Endothelial cell of umbilical vein (primary cell): ENCODE measurements at regions not wholly inside any gene's neighbourhood (a gene's known extent, or its start where the extent isn't known, plus 50 kb on each side); places are given as distances from the start of the nearest gene placed in this dataset.

Experiments
- BruUV-seq: library from RNA; stranded (reverse); fragments of 400-500 nt; replicated peaks from 2 replicates; lab custom pipeline; 2021; lab: Mats Ljungman, UMichigan
- CTCF ChIA-PET: fragments of 300-600, 350-600 bp; sonication (Branson Sonifier 250); formaldehyde crosslinking; loops from one replicate; lab custom pipeline; 2021; ENCODE audit warnings: antibody characterized with exemption, inconsistent platforms; lab: Charles Lee
- POLR2A ChIA-PET: fragments of 300-600, 350-600 bp; sonication (Branson Sonifier 250); formaldehyde crosslinking; loops from one replicate; lab custom pipeline; 2021; ENCODE audit warnings: antibody characterized with exemption, inconsistent platforms; lab: Charles Lee
- DNase-seq: peaks from one replicate; pipeline ENCODE4 v3.0.0-alpha.2; 2011; ENCODE audit warnings: low read depth, low spot score
- FAIRE-seq: peaks from 2 replicates; lab custom pipeline; 2011; peaks lifted over from hg19 to GRCh38; lab: Jason Lieb, UNC
- H2AFZ ChIP-seq: 2 replicates; pipeline ENCODE4 v1.6.0; 2012; ENCODE audit warnings: low read depth, low read length, control low read depth, inconsistent platforms
- H3K27ac ChIP-seq: 2 replicates; pipeline ENCODE4 v1.5.1; 2011; ENCODE audit warnings: low read depth, mild to moderate bottlenecking, control low read depth, low read length, moderate library complexity; ENCODE audit not compliant: insufficient read depth
- H3K27me3 ChIP-seq, 2 experiments: 2 replicates each; pipeline versions ENCODE4 v1.6.0 to v1.6.1; 2011; ENCODE audit warnings: low read length in 2 of 2, mixed read lengths in 1 of 2; ENCODE audit not compliant: control insufficient read depth in 2 of 2, insufficient read depth in 2 of 2
- H3K36me3 ChIP-seq, 2 experiments: 2 replicates in 1 of 2; 3 replicates in 1 of 2; pipeline ENCODE4 v1.5.1; 2011; ENCODE audit warnings: low read length in 2 of 2, mild to moderate bottlenecking in 1 of 2, moderate library complexity in 1 of 2; ENCODE audit not compliant: control insufficient read depth in 2 of 2, insufficient read depth in 2 of 2; ENCODE audit errors: extremely low read depth in 1 of 2
- H3K4me1 ChIP-seq: 3 replicates; pipeline ENCODE4 v1.5.1; 2011; ENCODE audit warnings: mild to moderate bottlenecking, low read length; ENCODE audit not compliant: control insufficient read depth, insufficient read depth; ENCODE audit errors: extremely low read depth
- H3K4me2 ChIP-seq: 2 replicates; pipeline ENCODE4 v1.6.1; 2011; ENCODE audit warnings: low read length, control low read depth, mixed read lengths; ENCODE audit not compliant: insufficient read depth
- H3K4me3 ChIP-seq, 3 experiments: fragments of 200-600 bp in 1 of 3; sonication (generic), shearing (Covaris generic) in 1 of 3; replicated peaks in 1 of 3; 2 replicates each; pipeline ENCODE4 v1.5.1; 2011 to 2016; ENCODE audit warnings: control low read depth in 3 of 3, low read length in 3 of 3, mild to moderate bottlenecking in 2 of 3, inconsistent platforms in 1 of 3, low read depth in 1 of 3, moderate library complexity in 1 of 3; ENCODE audit not compliant: insufficient read depth in 1 of 3
- H3K79me2 ChIP-seq: 2 replicates; pipeline ENCODE4 v1.6.0; 2012; ENCODE audit warnings: low read length, inconsistent platforms; ENCODE audit not compliant: control insufficient read depth, insufficient read depth
- H3K9ac ChIP-seq: replicated peaks from 2 replicates; pipeline ENCODE3; 2011; ENCODE audit warnings: low read length, control low read depth; ENCODE audit not compliant: insufficient read depth; ENCODE audit errors: extremely low read depth
- H3K9me1 ChIP-seq: replicated peaks from 3 replicates; pipeline ENCODE4 v1.6.0; 2011; ENCODE audit warnings: mild to moderate bottlenecking, low read length; ENCODE audit not compliant: control insufficient read depth, insufficient read depth; ENCODE audit errors: extremely low read depth
- H3K9me3 ChIP-seq: replicated peaks from 2 replicates; pipeline ENCODE4 v1.5.1; 2012; ENCODE audit warnings: low read length, inconsistent platforms; ENCODE audit not compliant: control insufficient read depth, insufficient read depth
- H4K20me1 ChIP-seq: replicated peaks from 2 replicates; pipeline ENCODE3; 2011; ENCODE audit warnings: mild to moderate bottlenecking, low read length; ENCODE audit not compliant: control insufficient read depth, insufficient read depth; ENCODE audit errors: extremely low read depth
- EZH2 ChIP-seq: IDR thresholded peaks from 2 replicates; pipeline ENCODE4 v1.6.1; 2012; ENCODE audit warnings: borderline replicate concordance, low read depth, mild to moderate bottlenecking, moderate library complexity, low read length, inconsistent platforms; ENCODE audit not compliant: severe bottlenecking
- FOS ChIP-seq: IDR thresholded peaks from 2 replicates; pipeline ENCODE4 v1.6.1; 2011; ENCODE audit warnings: mild to moderate bottlenecking, low read length, moderate library complexity, borderline replicate concordance; ENCODE audit not compliant: insufficient read depth
- GATA2 ChIP-seq: IDR thresholded peaks from 2 replicates; pipeline ENCODE4 v1.7.0; 2011; ENCODE audit warnings: low read depth, mild to moderate bottlenecking, moderate library complexity, mixed read lengths, low read length; ENCODE audit not compliant: insufficient read length, insufficient read depth
- JUN ChIP-seq: IDR thresholded peaks from 2 replicates; pipeline ENCODE4 v1.6.1; 2011; ENCODE audit warnings: borderline replicate concordance, low read depth; ENCODE audit not compliant: insufficient read length, insufficient read depth
- MYC ChIP-seq: IDR thresholded peaks from one replicate; pipeline ENCODE4 v1.6.1; 2011; ENCODE audit warnings: mild to moderate bottlenecking, low read depth, low read length
- POLR2A ChIP-seq: IDR thresholded peaks from 2 replicates; pipeline ENCODE4 v1.6.1; 2012; ENCODE audit warnings: low read depth, mild to moderate bottlenecking, control low read depth, low read length
- POLR2AphosphoS5 ChIP-seq: IDR thresholded peaks from 2 replicates; pipeline ENCODE4 v1.6.1; 2012; ENCODE audit warnings: low read depth, mild to moderate bottlenecking, control low read depth, low read length, moderate library complexity; ENCODE audit not compliant: insufficient read depth
- dilution Hi-C: fragments of 300-500 bp; cut with MboI; formaldehyde crosslinking; loops from one replicate; pipeline ENCODE4 v1.15.0; 2019; ENCODE audit warnings: low sequenced_read_pairs; ENCODE audit not compliant: extremely low pct_ligation_motif_present
- intact Hi-C: fragments of 100-400 bp; cut with micrococcal nuclease; formaldehyde crosslinking; loops from one replicate; pipeline ENCODE4 v1.10.0; 2022
- TF ChIP-seq, protein P1 (sequence below), 2 donors: IDR thresholded peaks; 1 replicate in 1 of 2; 2 replicates in 1 of 2; pipeline ENCODE4 v1.5.1; 2011; ENCODE audit warnings: low read length in 2 of 2, mild to moderate bottlenecking in 2 of 2, moderate library complexity in 2 of 2, control low read depth in 1 of 2, inconsistent platforms in 1 of 2, low read depth in 1 of 2; ENCODE audit not compliant: insufficient read depth in 1 of 2; ENCODE audit errors: extremely low read depth in 1 of 2
- TF ChIP-seq, protein P2 (sequence below): IDR thresholded peaks from 2 replicates; pipeline ENCODE4 v1.6.1; 2011; ENCODE audit not compliant: insufficient read depth, insufficient read length

DNA sequence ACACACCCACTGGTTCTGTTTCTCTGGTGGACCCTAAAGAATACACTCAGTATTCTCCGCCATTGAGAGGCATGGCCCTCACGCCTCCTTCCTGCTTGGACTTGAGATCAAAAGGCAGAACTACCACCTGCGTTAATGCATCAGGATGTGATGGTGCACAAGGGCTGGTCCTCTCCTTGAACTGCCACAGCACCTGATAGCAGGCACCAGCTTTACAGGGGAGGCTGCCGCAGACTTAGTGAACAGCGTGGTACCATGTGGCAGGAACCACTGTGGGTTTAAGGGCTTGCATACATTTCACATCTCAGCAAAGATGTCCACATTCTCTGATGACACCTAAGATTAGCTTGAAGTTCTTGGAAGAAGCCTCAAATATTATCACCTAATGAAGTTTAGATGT lies 208.7 kb downstream of the GADD45G start:
- TF ChIP-seq, protein P1, sequence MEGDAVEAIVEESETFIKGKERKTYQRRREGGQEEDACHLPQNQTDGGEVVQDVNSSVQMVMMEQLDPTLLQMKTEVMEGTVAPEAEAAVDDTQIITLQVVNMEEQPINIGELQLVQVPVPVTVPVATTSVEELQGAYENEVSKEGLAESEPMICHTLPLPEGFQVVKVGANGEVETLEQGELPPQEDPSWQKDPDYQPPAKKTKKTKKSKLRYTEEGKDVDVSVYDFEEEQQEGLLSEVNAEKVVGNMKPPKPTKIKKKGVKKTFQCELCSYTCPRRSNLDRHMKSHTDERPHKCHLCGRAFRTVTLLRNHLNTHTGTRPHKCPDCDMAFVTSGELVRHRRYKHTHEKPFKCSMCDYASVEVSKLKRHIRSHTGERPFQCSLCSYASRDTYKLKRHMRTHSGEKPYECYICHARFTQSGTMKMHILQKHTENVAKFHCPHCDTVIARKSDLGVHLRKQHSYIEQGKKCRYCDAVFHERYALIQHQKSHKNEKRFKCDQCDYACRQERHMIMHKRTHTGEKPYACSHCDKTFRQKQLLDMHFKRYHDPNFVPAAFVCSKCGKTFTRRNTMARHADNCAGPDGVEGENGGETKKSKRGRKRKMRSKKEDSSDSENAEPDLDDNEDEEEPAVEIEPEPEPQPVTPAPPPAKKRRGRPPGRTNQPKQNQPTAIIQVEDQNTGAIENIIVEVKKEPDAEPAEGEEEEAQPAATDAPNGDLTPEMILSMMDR (IDR thresholded peaks at IDR 0.05; ENCODE audit: extremely low read depth in 1 of 2, insufficient read depth in 1 of 2, low read depth in 1 of 2, low read length in 2 of 2) = no peak
- TF ChIP-seq JUN = no peak
- TF ChIP-seq POLR2A = no peak
- TF ChIP-seq, protein P2, sequence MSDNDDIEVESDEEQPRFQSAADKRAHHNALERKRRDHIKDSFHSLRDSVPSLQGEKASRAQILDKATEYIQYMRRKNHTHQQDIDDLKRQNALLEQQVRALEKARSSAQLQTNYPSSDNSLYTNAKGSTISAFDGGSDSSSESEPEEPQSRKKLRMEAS = no peak
- TF ChIP-seq GATA2 = no peak
- TF ChIP-seq POLR2AphosphoS5 = no peak
- TF ChIP-seq MYC = no peak
- TF ChIP-seq FOS = no peak
- no peak for TF ChIP-seq EZH2
- Histone ChIP-seq H4K20me1 (no peaks in the 10 kb centered on the region), H3K36me3 (no peaks in the 10 kb centered on the region), H3K27me3 (no peaks in the 10 kb centered on the region), H2AFZ (no peak overlapping the region), H3K79me2 (no peaks in the 10 kb centered on the region), H3K4me2 (no peak overlapping the region), H3K9ac (no peak overlapping the region), H3K4me1 (peaks cover 26% of the 10 kb centered on the region), H3K9me3 (no peaks in the 10 kb centered on the region), H3K27ac (no peak overlapping the region), H3K9me1 (no peaks in the 10 kb centered on the region), H3K4me3 (no peak overlapping the region)
- intact Hi-C loops (loop anchor here (10.0 kb wide), 1 partner anchor 499 kb away; the partner anchor contains the start of genes CKS2 and SECISBP2), dilution Hi-C loops (no loop called here)
- DNase-seq (no peak), FAIRE-seq (no peak)
- no TSS peak for BruUV-seq
- POLR2A ChIA-PET = no interaction called here
- CTCF ChIA-PET = interaction anchor here (0.6 to 1.1 kb wide), 2 partner anchors 182 to 1823 kb away, joined by 3 read pairs; no protein-coding TSS in a partner anchor
